ENCODE measurements at regions not wholly inside any gene's neighbourhood (a gene's known extent, or its start where the extent isn't known, plus 50 kb on each side); places are given as distances from the start of the nearest gene placed in this dataset.

GRCh38 chr6:74782346-74782745, 423.5 kb downstream of the COL12A1 start:
- TF ChIP-seq TCF12 (IDR thresholded peaks at IDR 0.05; ENCODE audit: low read depth) (no peak), CREB1 (IDR thresholded peaks at IDR 0.05; ENCODE audit: low read depth) (no peak), CEBPB (IDR thresholded peaks at IDR 0.05) (no peak), EGR1 (IDR thresholded peaks at IDR 0.05) (no peak), EP300 (IDR thresholded peaks at IDR 0.05; ENCODE audit: borderline replicate concordance) (no peak), TAF1 (IDR thresholded peaks at IDR 0.05; ENCODE audit: low read depth) (no peak), MAX (IDR thresholded peaks at IDR 0.05) (no peak), FOXM1 (IDR thresholded peaks at IDR 0.05; ENCODE audit: borderline replicate concordance, low read depth) (no peak), RAD21 (IDR thresholded peaks at IDR 0.05; ENCODE audit: low read depth) (no peak), REST (IDR thresholded peaks at IDR 0.05; ENCODE audit: low read depth) (no peak)

Measured in Ishikawa (cell line).